LNCAP (cell line): ENCODE measurements at regions not wholly inside any gene's neighbourhood (a gene's known extent, or its start where the extent isn't known, plus 50 kb on each side); places are given as distances from the start of the nearest gene placed in this dataset.

Source experiments
- TF ChIP-seq, protein P1 (sequence below): fragments of 450-650 bp; IDR thresholded peaks from 2 replicates; pipeline ENCODE4 v1.5.1; 2017; ENCODE audit warnings: mild to moderate bottlenecking

- TF ChIP-seq, protein P1, sequence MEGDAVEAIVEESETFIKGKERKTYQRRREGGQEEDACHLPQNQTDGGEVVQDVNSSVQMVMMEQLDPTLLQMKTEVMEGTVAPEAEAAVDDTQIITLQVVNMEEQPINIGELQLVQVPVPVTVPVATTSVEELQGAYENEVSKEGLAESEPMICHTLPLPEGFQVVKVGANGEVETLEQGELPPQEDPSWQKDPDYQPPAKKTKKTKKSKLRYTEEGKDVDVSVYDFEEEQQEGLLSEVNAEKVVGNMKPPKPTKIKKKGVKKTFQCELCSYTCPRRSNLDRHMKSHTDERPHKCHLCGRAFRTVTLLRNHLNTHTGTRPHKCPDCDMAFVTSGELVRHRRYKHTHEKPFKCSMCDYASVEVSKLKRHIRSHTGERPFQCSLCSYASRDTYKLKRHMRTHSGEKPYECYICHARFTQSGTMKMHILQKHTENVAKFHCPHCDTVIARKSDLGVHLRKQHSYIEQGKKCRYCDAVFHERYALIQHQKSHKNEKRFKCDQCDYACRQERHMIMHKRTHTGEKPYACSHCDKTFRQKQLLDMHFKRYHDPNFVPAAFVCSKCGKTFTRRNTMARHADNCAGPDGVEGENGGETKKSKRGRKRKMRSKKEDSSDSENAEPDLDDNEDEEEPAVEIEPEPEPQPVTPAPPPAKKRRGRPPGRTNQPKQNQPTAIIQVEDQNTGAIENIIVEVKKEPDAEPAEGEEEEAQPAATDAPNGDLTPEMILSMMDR = no peak
Measured at GRCh38 chr18:8947566-8947965, 154.9 kb upstream of the NDUFV2 start.

- TF ChIP-seq, protein P1 = no peak
Measured at GRCh38 chr18:8948011-8948410, 154.5 kb upstream of the NDUFV2 start.

- TF ChIP-seq, protein P1 = no peak
Measured at GRCh38 chr18:8948471-8949149, 153.9 kb upstream of the NDUFV2 start.

GRCh38 chr18:8949206-8949605 is 153.3 kb upstream of the NDUFV2 start:
- TF ChIP-seq, protein P1 = no peak

- TF ChIP-seq, protein P1 = no peak
Measured at GRCh38 chr18:8951491-8951890, 151.0 kb upstream of the NDUFV2 start.

DNA sequence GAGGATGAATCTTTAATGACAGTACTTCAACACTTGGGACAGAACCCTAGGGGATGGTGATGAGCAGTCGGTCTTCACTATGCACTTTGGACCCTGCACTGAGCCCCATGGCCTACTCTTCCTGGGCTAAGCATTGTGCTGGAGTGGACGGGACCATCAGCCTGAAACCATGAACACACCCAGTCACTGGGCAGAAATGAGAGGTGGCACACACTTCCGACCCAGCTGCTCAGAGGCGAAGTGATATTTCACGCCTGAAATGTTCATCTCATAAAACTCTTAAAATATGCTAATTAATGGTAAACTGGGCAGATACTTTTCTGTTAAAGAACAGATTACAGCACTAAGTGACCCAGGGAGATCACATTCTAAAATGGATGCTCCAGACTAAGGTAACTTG is 150.3 kb upstream of the NDUFV2 start:
- TF ChIP-seq, protein P1 = no peak

DNA sequence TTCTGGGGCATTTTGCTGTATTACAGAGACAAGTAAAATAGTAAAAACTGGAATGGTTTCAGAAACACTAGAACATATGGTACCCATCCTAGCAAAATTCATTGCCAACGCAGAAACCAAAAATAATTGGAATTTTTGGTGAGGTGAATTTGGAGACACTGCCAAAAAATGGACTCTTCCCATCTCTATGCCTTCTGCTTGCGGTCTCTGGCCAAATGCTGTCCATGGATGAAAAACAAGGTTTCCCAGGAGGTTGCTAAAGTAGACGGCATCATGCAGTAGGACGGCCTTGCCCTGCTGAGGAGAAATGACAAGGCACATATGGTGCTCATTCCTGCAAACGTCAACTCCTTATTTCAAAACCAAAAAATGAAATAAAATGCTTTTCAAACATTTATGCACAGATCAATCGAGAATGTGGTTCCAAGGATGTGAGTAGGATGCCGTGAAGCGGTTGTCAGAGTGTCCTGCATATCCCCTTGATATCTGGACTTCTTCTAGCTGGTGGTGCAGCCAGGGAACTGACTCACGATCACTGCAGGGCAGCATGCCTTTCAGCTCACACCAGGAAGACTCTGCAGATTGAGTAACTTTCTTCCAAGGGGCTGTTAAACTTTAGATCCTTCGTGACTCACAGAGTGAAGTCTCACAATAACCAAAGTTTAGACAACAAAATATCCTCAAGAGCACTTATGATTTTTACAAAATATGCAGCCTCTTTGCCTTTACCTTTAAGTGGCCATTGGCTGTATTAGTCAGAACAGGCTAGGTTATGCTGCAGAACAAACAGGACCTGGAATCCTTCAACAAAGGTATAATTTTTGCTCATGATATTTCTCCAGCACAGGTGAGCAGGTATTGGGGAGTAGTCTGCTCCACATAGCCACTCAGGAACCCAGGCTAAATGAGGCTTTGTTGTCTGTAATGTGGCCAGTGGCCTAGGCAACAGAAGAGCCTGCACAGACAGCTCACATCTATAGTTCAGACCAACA is 149.4 kb upstream of the NDUFV2 start:
- TF ChIP-seq, protein P1 = no peak
